ENCODE measurements at regions not wholly inside any gene's neighbourhood (a gene's known extent, or its start where the extent isn't known, plus 50 kb on each side); places are given as distances from the start of the nearest gene placed in this dataset.
"Not testable (repeated sequence)": the region's sequence is repeated elsewhere in the genome, so short reads cannot be mapped to it uniquely, and the experiment has no call there.

- H3K27ac ChIP-seq (ENCODE audit: low read depth, low read length) = no peak overlapping the region
- no peaks in the 10 kb centered on the region for H3K27me3 ChIP-seq (ENCODE audit: control insufficient read depth in 1 of 2, insufficient read depth in 2 of 2, low read length in 2 of 2)
- H3K4me3 ChIP-seq (ENCODE audit: low read depth in 1 of 2, low read length in 2 of 2) = no peak overlapping the region
- H3K4me1 ChIP-seq (ENCODE audit: insufficient read depth, low read length) = no peaks in the 10 kb centered on the region
- H3K36me3 ChIP-seq (ENCODE audit: insufficient read depth, low read length) = no peaks in the 10 kb centered on the region
- no peak overlapping the region for H3K9ac ChIP-seq (ENCODE audit: low read length)
- H3K9me3 ChIP-seq (ENCODE audit: low read length) = no peaks in the 10 kb centered on the region
Observed at GRCh38 chr6:11425876-11426275, 111.7 kb upstream of the TMEM170B start.

GRCh38 chr6:11425431-11425871 lies 112.1 kb upstream of the TMEM170B start:
- H3K27me3 ChIP-seq (ENCODE audit: control insufficient read depth in 1 of 2, insufficient read depth in 2 of 2, low read length in 2 of 2) = no peaks in the 10 kb centered on the region
- H3K36me3 ChIP-seq (ENCODE audit: insufficient read depth, low read length) = no peaks in the 10 kb centered on the region
- H3K9ac ChIP-seq (ENCODE audit: low read length) = no peak overlapping the region
- no peaks in the 10 kb centered on the region for H3K9me3 ChIP-seq (ENCODE audit: low read length)
- H3K27ac ChIP-seq (ENCODE audit: low read depth, low read length) = no peak overlapping the region
- no peaks in the 10 kb centered on the region for H3K4me1 ChIP-seq (ENCODE audit: insufficient read depth, low read length)
- no peak overlapping the region for H3K4me3 ChIP-seq (ENCODE audit: low read depth in 1 of 2, low read length in 2 of 2)

GRCh38 chr6:11424395-11425034 lies 113.0 kb upstream of the TMEM170B start:
- Histone ChIP-seq H3K4me1 (ENCODE audit: insufficient read depth, low read length) (no peaks in the 10 kb centered on the region), H3K36me3 (ENCODE audit: insufficient read depth, low read length) (no peaks in the 10 kb centered on the region), H3K9me3 (ENCODE audit: low read length) (no peaks in the 10 kb centered on the region), H3K9ac (ENCODE audit: low read length) (no peak overlapping the region), H3K27ac (ENCODE audit: low read depth, low read length) (no peak overlapping the region), H3K27me3 (ENCODE audit: control insufficient read depth in 1 of 2, insufficient read depth in 2 of 2, low read length in 2 of 2) (no peaks in the 10 kb centered on the region), H3K4me3 (ENCODE audit: low read depth in 1 of 2, low read length in 2 of 2) (no peak overlapping the region)

- H3K4me1 ChIP-seq (ENCODE audit: insufficient read depth, low read length) = no peaks in the 10 kb centered on the region
- no peak overlapping the region for H3K9ac ChIP-seq (ENCODE audit: low read length)
- H3K27ac ChIP-seq (ENCODE audit: low read depth, low read length) = no peak overlapping the region
- H3K4me3 ChIP-seq (ENCODE audit: low read depth in 1 of 2, low read length in 2 of 2) = no peak overlapping the region
- H3K9me3 ChIP-seq (ENCODE audit: low read length) = no peaks in the 10 kb centered on the region
- H3K36me3 ChIP-seq (ENCODE audit: insufficient read depth, low read length) = no peaks in the 10 kb centered on the region
- H3K27me3 ChIP-seq (ENCODE audit: control insufficient read depth in 1 of 2, insufficient read depth in 2 of 2, low read length in 2 of 2) = no peaks in the 10 kb centered on the region
Observed at GRCh38 chr6:11423667-11424066, 113.9 kb upstream of the TMEM170B start.

- Histone ChIP-seq H3K9me3 (ENCODE audit: low read length) (no peaks in the 10 kb centered on the region), H3K9ac (ENCODE audit: low read length) (no peak overlapping the region), H3K4me1 (ENCODE audit: insufficient read depth, low read length) (no peaks in the 10 kb centered on the region), H3K27ac (ENCODE audit: low read depth, low read length) (no peak overlapping the region), H3K4me3 (ENCODE audit: low read depth in 1 of 2, low read length in 2 of 2) (no peak overlapping the region), H3K27me3 (ENCODE audit: control insufficient read depth in 1 of 2, insufficient read depth in 2 of 2, low read length in 2 of 2) (no peaks in the 10 kb centered on the region), H3K36me3 (ENCODE audit: insufficient read depth, low read length) (no peaks in the 10 kb centered on the region)
Observed at GRCh38 chr6:11423072-11423471, 114.5 kb upstream of the TMEM170B start.

- H3K27me3 ChIP-seq (ENCODE audit: control insufficient read depth in 1 of 2, insufficient read depth in 2 of 2, low read length in 2 of 2) = no peaks in the 10 kb centered on the region
- H3K4me3 ChIP-seq (ENCODE audit: low read depth in 1 of 2, low read length in 2 of 2) = no peak overlapping the region
- no peaks in the 10 kb centered on the region for H3K4me1 ChIP-seq (ENCODE audit: insufficient read depth, low read length)
- H3K36me3 ChIP-seq (ENCODE audit: insufficient read depth, low read length) = no peaks in the 10 kb centered on the region
- no peak overlapping the region for H3K27ac ChIP-seq (ENCODE audit: low read depth, low read length)
- H3K9me3 ChIP-seq (ENCODE audit: low read length) = no peaks in the 10 kb centered on the region
- H3K9ac ChIP-seq (ENCODE audit: low read length) = no peak overlapping the region
Observed at GRCh38 chr6:11419763-11420453, 117.6 kb upstream of the TMEM170B start.

GRCh38 chr6:11418290-11418905 lies 119.2 kb upstream of the TMEM170B start:
- Histone ChIP-seq H3K4me1 (ENCODE audit: insufficient read depth, low read length) (no peaks in the 10 kb centered on the region), H3K4me3 (ENCODE audit: low read depth in 1 of 2, low read length in 2 of 2) (no peak overlapping the region), H3K9me3 (ENCODE audit: low read length) (no peaks in the 10 kb centered on the region), H3K27me3 (ENCODE audit: control insufficient read depth in 1 of 2, insufficient read depth in 2 of 2, low read length in 2 of 2) (no peaks in the 10 kb centered on the region), H3K27ac (ENCODE audit: low read depth, low read length) (no peak overlapping the region), H3K9ac (ENCODE audit: low read length) (no peak overlapping the region), H3K36me3 (ENCODE audit: insufficient read depth, low read length) (no peaks in the 10 kb centered on the region)

GRCh38 chr6:11416936-11417576 lies 120.5 kb upstream of the TMEM170B start:
- H3K27ac ChIP-seq (ENCODE audit: low read depth, low read length) = no peak overlapping the region
- H3K4me1 ChIP-seq (ENCODE audit: insufficient read depth, low read length) = no peaks in the 10 kb centered on the region

GRCh38 chr6:11416099-11416935 lies 121.2 kb upstream of the TMEM170B start:
- not testable (repeated sequence) for H3K36me3 ChIP-seq (ENCODE audit: insufficient read depth, low read length); H3K27ac ChIP-seq (ENCODE audit: low read depth, low read length); H3K9me3 ChIP-seq (ENCODE audit: low read length); H3K27me3 ChIP-seq (ENCODE audit: control insufficient read depth in 1 of 2, insufficient read depth in 2 of 2, low read length in 2 of 2); H3K4me3 ChIP-seq (ENCODE audit: low read depth in 1 of 2, low read length in 2 of 2); H3K9ac ChIP-seq (ENCODE audit: low read length); H3K4me1 ChIP-seq (ENCODE audit: insufficient read depth, low read length)

More at GRCh38 chr6:11416936-11417576, 120.5 kb upstream of the TMEM170B start:
- H3K27me3 ChIP-seq (ENCODE audit: control insufficient read depth in 1 of 2, insufficient read depth in 2 of 2, low read length in 2 of 2) = no peaks in the 10 kb centered on the region
- H3K36me3 ChIP-seq (ENCODE audit: insufficient read depth, low read length) = no peaks in the 10 kb centered on the region
- no peak overlapping the region for H3K4me3 ChIP-seq (ENCODE audit: low read depth in 1 of 2, low read length in 2 of 2)
- no peak overlapping the region for H3K9ac ChIP-seq (ENCODE audit: low read length)
- H3K9me3 ChIP-seq (ENCODE audit: low read length) = no peaks in the 10 kb centered on the region

- no peaks in the 10 kb centered on the region for H3K27me3 ChIP-seq (ENCODE audit: control insufficient read depth in 1 of 2, insufficient read depth in 2 of 2, low read length in 2 of 2)
- no peak overlapping the region for H3K27ac ChIP-seq (ENCODE audit: low read depth, low read length)
- H3K36me3 ChIP-seq (ENCODE audit: insufficient read depth, low read length) = no peaks in the 10 kb centered on the region
- H3K4me1 ChIP-seq (ENCODE audit: insufficient read depth, low read length) = no peaks in the 10 kb centered on the region
- H3K4me3 ChIP-seq (ENCODE audit: low read depth in 1 of 2, low read length in 2 of 2) = no peak overlapping the region
- no peak overlapping the region for H3K9ac ChIP-seq (ENCODE audit: low read length)
- no peaks in the 10 kb centered on the region for H3K9me3 ChIP-seq (ENCODE audit: low read length)
Observed at GRCh38 chr6:11415557-11415956, 122.0 kb upstream of the TMEM170B start.
